ENCODE measurements at regions not wholly inside any gene's neighbourhood (a gene's known extent, or its start where the extent isn't known, plus 50 kb on each side); places are given as distances from the start of the nearest gene placed in this dataset.

DNA sequence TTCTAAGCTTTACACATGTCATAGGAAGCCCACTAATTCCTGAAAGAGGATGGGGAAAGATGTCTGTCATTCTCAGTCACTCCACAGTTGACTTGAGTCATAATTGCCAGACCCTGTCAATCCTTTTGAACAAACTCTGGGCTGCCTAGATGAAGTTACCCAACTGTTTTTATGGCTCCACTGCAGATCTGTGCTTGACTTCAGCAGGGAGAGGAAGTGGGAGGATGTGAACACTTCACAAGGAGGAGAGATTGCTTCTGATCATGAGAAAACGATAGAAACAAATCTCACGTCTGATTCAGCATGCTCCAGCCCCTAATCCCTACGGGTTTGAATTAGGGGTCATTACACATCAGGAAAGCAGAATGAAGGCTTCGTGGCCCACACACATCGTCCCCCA lies 596.6 kb upstream of the CELF2 start:
- DNase-seq, result no peak
- TF ChIP-seq POLR2A (IDR thresholded peaks at IDR 0.05; ENCODE audit: low read length), result no peak
- TF ChIP-seq GATA1 (IDR thresholded peaks at IDR 0.05; ENCODE audit: low read depth, low read length), result no peak

GRCh38 chr10:10431422-10432066 lies 586.1 kb upstream of the CELF2 start:
- TF ChIP-seq POLR2A (IDR thresholded peaks at IDR 0.05; ENCODE audit: low read length) (no peak), GATA1 (IDR thresholded peaks at IDR 0.05; ENCODE audit: low read depth, low read length) (no peak)
- DNase-seq, result no peak

DNA sequence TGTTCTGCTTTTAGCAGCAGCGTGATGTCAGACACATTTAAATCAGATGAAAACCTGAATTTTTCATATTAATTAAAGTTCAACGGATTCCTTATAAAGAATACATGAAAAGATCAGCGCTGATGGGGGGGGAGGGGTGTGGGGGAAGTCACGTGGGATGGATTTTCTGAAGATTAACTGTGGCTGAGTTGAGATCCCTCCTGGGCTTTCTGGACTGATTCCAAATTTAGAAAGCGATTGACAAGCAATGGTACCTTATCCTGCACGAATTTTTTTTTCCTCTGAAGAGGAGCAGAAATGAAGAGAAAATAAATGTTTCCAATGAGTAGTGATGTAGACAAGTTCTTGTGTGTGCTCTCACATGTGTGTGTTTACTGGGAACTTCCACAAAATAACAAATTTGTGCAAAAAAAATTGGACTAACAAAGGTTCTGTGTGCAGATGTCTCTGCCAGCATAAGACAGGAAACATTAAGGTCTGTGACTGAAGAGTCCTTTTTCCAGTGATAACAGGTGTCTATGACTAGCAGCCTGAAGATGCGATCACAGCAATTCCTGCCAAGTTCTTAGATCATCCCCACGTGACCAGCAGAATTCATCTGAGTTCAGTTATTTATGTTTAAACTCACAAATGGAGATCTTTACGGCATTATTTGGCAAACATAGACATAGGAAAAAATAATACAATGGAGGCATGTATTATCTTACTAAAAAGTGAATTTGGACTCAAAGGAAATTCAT lies 585.2 kb upstream of the CELF2 start:
- no peak for DNase-seq
- no peak for TF ChIP-seq POLR2A (IDR thresholded peaks at IDR 0.05; ENCODE audit: low read length)
- no peak for TF ChIP-seq GATA1 (IDR thresholded peaks at IDR 0.05; ENCODE audit: low read depth, low read length)

DNA sequence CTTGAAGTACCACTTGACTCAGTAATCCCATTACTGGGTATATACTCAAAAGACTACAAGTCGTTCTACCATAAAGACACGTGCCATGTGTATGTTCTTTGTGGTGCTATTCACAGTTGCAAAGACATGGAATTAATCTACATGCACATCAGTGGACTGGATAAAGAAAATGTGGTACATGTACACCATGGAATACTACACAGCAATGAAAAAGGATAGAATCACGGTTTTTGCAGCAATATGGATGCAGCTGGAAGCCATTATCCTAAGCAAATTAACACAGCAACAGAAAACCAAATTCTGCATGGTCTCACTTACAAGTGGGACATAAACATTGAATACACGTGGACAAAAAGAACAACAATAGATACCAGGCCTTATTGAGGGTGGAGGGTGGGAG lies 583.4 kb upstream of the CELF2 start:
- TF ChIP-seq GATA1 (IDR thresholded peaks at IDR 0.05; ENCODE audit: low read depth, low read length), result no peak
- no peak for TF ChIP-seq POLR2A (IDR thresholded peaks at IDR 0.05; ENCODE audit: low read length)
- DNase-seq, result no peak

DNA sequence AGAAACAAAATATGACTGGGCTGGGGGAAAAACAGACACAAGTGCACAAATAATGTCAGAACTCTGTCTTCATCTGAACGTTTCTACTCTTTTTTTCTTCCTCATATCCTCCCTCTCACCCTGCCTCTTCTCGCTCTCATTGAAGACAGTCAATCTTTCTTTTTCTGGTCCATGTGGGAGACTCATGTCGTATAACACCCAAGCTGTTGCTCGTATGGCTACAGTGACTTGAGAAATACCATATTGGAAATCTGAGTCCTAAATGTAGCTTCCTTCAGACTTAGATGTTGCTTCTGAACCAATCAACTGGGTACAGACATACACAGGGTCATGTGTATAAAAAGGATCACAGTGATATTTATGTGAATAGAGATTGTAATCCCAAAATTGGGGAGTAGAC lies 579.8 kb upstream of the CELF2 start:
- no peak for DNase-seq
- no peak for TF ChIP-seq POLR2A (IDR thresholded peaks at IDR 0.05; ENCODE audit: low read length)
- TF ChIP-seq GATA1 (IDR thresholded peaks at IDR 0.05; ENCODE audit: low read depth, low read length), result no peak

- DNase-seq, result no peak
- no peak for TF ChIP-seq GATA1 (IDR thresholded peaks at IDR 0.05; ENCODE audit: low read depth, low read length)
- TF ChIP-seq POLR2A (IDR thresholded peaks at IDR 0.05; ENCODE audit: low read length), result no peak
Observed at GRCh38 chr10:10438335-10439100, 579.2 kb upstream of the CELF2 start.

- no peak for DNase-seq
- no peak for TF ChIP-seq GATA1 (IDR thresholded peaks at IDR 0.05; ENCODE audit: low read depth, low read length)
- no peak for TF ChIP-seq POLR2A (IDR thresholded peaks at IDR 0.05; ENCODE audit: low read length)
Observed at GRCh38 chr10:10456856-10457255, 560.8 kb upstream of the CELF2 start.

DNA sequence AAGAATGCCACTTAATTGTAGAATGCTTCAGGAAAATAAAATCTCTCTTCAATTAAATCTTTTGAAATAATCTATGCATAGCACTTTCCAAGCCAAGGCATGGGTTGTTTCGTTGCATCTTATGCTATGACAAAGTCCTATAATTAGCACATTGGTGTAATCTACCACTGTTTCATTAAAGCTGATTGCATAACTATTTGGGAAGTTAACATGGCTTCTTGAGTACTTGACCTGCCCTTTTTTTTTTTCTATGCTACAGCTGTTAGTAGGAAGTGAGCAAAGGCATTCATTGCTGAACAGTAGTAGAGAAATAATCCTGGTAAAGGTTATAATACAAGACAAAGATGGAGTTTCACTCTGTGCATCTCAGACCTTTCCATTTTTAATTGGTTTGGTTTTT lies 557.2 kb upstream of the CELF2 start:
- TF ChIP-seq POLR2A (IDR thresholded peaks at IDR 0.05; ENCODE audit: low read length), result no peak
- TF ChIP-seq GATA1 (IDR thresholded peaks at IDR 0.05; ENCODE audit: low read depth, low read length), result no peak
- no peak for DNase-seq

DNA sequence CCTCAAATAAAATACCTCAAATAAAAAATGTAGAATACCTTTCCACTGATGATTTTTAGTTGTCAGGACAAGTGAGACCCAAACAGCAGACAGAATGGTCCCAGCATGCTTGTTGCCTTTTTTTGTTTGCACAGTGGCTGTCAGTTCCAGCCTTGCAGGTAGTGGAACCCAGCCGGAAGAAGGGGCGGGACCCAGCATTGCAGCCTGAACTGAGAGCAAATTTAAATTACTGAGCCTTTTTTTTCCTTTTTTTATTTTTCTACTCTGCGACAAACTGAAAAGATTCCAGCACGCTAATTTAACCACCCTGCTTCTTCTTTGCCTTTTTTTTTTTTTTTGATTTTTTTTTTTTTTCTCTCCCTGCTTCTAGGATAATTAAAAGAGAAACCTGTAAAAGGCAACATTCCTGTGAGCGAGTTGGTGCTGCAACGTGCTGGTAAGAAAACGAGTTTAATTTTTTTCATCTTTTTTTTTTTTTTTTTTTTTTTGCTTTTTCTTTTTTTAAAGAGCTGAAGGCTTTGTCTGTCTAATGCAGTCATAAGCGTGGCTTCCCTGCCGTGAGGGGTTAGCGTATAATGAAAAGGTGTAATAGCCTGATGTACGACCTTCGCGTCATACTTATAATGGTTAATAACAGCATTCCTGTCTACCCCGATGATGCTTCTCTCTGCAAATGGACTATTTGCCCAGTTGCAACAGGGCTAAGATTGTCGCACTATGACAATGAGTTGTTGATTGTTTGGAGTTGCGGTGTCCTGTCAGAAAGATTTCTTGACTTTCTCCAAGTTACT lies 555.3 kb upstream of the CELF2 start:
- no peak for DNase-seq
- no peak for TF ChIP-seq POLR2A (IDR thresholded peaks at IDR 0.05; ENCODE audit: low read length)
- TF ChIP-seq GATA1 (IDR thresholded peaks at IDR 0.05; ENCODE audit: low read depth, low read length), result no peak

GRCh38 chr10:10471758-10472157 lies 545.9 kb upstream of the CELF2 start:
- TF ChIP-seq GATA1 (IDR thresholded peaks at IDR 0.05; ENCODE audit: low read depth, low read length), result no peak
- no peak for TF ChIP-seq POLR2A (IDR thresholded peaks at IDR 0.05; ENCODE audit: low read length)
- no peak for DNase-seq

- TF ChIP-seq GATA1 (IDR thresholded peaks at IDR 0.05; ENCODE audit: low read depth, low read length) (no peak), POLR2A (IDR thresholded peaks at IDR 0.05; ENCODE audit: low read length) (no peak)
- DNase-seq, result no peak
Observed at GRCh38 chr10:10475812-10476211, 541.9 kb upstream of the CELF2 start.

DNA sequence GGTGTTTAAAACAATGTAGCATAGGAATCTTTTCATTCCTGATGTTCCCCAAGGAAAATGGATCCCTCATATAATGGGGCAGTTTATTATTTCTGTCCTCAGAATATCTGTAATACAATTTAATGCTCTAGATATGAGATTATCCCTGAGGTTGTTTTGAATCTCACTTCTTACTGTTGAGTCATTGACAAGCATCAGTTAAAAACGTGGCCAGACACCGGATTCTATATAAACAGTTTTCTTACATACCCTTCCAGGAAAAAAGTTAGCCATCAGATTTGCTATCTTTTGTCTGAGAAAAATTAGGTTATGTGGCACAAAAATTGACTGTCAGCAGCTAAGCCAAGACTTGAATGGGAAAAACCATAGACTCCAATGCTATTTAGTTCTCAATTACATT lies 539.8 kb upstream of the CELF2 start:
- TF ChIP-seq POLR2A (IDR thresholded peaks at IDR 0.05; ENCODE audit: low read length), result no peak
- no peak for TF ChIP-seq GATA1 (IDR thresholded peaks at IDR 0.05; ENCODE audit: low read depth, low read length)
- DNase-seq, result no peak

DNA sequence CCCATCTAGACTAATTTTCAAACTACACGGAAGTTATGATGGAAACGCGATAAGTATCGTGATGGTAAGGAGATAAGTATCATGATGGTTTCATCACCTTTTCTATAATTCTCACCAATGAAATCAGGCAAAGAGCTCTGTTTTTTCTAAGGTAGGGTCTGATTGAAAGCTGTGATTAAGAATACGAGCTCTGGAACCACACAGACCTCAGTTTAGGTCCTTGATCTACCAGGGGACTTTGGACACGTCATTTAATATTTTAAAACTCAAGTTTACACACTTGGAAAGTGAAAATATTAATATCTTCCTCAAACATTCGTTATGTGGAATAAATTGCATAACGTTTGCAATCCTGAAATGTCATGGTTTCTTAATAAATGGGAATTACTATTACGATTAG lies 538.2 kb upstream of the CELF2 start:
- DNase-seq, result no peak
- TF ChIP-seq POLR2A (IDR thresholded peaks at IDR 0.05; ENCODE audit: low read length) (no peak), GATA1 (IDR thresholded peaks at IDR 0.05; ENCODE audit: low read depth, low read length) (no peak)

GRCh38 chr10:10482613-10483012 lies 535.1 kb upstream of the CELF2 start:
- DNase-seq, result no peak
- no peak for TF ChIP-seq POLR2A (IDR thresholded peaks at IDR 0.05; ENCODE audit: low read length)
- no peak for TF ChIP-seq GATA1 (IDR thresholded peaks at IDR 0.05; ENCODE audit: low read depth, low read length)
